ENCODE measurements at regions not wholly inside any gene's neighbourhood (a gene's known extent, or its start where the extent isn't known, plus 50 kb on each side); places are given as distances from the start of the nearest gene placed in this dataset.

GRCh38 chr1:177847843-177848242, 122.0 kb downstream of the SEC16B start:
- peak in 1 of 2 donors; percentile 49 for DNase-seq (ENCODE audit: low read depth in 2 of 2)

DNA sequence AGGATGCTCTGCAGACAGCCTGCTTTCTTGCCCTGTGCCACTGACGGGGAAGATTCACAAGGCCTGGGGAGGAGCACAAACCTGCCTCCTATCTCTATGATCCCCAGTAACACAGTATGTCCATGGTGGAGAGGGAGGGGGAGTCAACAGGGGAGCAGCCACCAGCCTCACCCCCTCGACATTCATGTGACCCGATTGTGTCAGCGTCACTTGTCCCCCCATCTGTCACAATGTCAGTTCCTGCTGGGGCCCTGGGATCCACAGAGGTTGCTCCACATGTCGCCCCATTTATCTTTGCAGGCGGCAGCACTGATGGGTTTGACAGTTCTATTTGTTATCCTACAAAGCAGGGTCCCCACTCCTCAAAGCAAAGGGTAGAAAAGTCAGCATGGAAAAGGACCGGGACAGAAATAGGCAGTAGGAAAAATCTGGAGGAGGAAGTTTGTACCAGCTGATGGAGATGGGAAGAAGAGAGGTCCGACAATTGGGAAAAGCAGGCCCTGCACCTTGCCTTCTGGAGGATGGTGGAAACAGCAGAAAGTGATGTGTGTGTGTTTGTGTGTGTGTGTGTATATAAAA, 130.9 kb downstream of the SEC16B start:
- no peak for DNase-seq (ENCODE audit: low read depth in 2 of 2)

- DNase-seq (ENCODE audit: low read depth in 2 of 2): no peak
Observed at GRCh38 chr1:177833631-177834030, 136.2 kb downstream of the SEC16B start.

DNA sequence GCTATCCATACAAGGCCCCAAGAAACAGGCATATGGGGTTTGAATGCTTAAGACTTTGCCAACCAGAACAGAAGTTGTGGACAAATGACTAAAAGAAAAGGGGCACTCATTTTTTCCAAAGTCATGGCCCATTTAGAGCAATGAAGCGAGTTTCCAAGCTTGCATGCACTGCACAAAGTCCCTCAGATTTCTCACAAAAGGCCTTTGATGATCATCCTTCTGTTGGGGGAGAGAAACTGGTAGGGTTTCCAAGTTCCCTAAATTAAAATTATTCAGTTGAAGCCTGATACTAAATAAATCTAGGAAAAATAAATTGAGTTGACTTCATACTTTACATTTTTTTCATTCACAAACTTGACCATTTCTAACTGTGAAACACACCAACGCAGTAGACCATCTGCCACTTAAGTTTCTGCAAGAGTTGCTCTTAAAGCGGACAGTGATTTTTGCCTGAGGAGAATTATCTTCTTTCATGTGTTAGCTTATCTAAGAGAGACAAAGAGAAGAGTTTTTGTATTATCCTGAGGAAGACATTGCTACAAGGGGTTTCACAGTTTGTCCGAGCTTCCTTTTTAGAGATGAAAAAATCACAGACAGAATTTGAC, 139.2 kb downstream of the SEC16B start:
- DNase-seq (ENCODE audit: low read depth in 2 of 2): no peak

DNA sequence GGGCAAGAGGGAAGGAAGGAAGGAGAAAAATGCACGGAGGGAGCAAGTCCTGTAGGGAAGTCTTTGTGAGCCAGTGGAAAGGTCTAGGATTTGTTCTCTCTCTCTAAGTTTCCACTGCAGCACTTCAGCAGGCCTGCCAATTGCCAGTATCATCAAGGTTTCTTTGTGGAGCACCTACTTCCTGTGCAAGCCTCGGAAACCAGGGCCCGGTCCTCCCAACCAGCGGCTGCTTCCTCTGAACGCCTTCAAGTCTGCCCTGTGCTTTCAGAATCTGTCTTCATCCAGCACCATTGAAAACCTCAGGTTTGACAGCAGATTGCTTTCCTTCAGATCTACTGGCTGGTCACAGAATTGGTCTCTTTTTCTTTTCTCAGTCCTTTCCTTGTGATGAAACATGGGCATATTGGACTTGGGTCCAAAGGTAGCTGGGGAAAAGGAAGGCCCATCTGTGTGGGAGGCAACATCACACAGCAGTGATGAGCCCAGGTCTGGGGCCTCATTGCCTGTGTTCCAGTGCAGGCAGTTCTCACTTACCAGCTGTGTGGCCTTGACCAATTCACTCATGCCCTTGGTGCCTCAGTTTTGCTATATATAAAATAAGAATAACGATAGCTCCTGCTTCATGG, 144.5 kb downstream of the SEC16B start:
- DNase-seq (ENCODE audit: low read depth in 2 of 2): no peak

DNA sequence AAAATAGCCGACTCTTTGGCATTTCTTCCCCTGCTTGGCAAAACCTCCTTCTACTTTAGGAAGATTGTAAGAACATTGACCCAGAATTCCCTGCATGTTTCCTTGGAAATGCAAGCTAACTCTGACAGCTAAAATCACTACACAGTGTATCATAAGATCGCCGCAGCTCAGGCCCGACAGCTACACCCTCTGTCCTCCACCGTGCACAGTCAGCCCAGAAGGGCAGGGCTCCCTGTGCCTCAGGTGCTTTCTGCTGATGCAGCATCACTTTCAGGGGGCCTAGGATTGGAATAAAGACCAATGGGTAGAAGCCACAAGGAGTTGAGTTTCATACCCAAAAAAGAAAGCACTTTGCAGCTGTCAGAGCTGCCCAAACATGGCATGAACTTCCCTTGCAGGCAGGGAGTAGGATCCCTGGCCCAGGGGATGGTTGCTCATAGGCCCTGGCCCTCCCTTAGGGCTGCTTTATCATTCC, 145.3 kb downstream of the SEC16B start:
- no peak for DNase-seq (ENCODE audit: low read depth in 2 of 2)

DNA sequence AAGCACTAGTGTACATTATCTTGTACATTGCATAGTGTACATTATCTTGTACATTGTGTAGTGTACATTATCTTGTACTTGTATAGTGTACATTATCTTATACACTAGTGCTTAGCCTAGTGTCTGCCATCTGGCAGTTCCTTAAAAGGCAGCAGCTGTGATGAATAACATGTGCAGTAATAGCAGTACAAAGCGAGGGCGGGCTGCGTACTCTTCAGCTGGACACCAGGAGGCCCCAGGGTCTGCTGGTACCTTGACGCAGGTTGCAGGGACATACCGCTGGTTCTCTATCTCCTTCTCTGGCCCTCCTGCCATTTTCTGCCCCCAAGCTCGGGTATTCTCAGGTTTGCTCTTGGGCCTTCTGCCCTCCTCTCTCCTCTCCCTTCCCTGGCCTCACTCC, 149.6 kb downstream of the SEC16B start:
- no peak for DNase-seq (ENCODE audit: low read depth in 2 of 2)

GRCh38 chr1:177817937-177818875, 151.7 kb downstream of the SEC16B start:
- no peak for DNase-seq (ENCODE audit: low read depth in 2 of 2)

DNA sequence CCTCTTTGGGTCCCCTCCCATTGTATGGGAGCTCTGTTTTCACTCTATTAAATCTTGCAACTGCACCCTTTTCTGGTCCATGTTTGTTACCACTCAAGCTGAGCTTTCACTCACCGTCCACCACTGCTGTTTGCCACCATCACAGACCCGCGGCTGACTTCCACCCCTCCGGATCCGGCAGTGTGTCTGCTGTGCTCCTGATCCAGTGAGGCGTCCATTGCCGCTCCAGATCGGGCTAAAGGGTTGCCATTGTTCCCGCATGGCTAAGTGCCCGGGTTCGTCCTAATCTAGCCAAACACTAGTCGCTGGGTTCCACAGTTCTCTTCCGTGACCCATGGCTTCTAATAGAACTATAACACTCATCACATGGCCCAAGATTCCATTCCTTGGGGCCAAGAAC, 157.2 kb downstream of the SEC16B start:
- no peak for DNase-seq (ENCODE audit: low read depth in 2 of 2)

DNA sequence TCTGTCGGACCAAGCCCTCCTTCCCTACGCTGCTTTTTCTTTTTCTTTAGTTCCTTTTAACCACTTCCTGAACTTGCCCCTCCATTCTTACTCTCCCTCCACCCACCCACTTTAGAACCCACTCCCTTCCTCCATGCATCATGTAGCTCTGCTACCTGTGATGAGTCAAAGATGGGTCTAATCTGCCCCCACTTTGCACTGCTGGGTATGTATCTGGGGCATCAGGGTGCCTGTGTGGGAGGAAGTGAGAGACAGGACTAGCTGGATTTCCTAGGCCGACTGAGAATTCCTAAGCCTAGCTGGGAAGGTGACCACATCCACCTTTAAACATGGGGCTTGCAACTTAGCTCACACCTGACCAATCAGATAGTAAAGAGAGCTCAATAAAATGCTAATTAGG, 157.7 kb downstream of the SEC16B start:
- no peak for DNase-seq (ENCODE audit: low read depth in 2 of 2)

DNA sequence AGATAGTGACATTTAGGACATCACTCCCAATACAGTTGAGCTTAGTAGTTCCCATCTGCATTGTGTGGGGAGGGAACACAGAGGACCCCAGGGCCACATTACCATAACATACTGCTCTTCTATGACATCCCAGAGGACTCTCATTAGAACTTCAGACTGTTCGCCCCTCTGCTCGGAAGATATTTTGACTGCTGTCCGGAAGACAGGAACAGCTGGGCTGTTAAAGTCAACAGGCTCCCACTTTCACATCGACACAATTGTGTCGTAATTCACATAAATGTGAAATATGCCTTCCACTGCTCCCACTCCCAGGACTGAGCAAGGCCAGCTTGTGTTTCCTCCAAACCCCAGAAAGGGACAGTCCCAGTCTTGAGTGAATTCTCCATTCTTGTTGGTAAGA, 158.4 kb downstream of the SEC16B start:
- DNase-seq (ENCODE audit: low read depth in 2 of 2): no peak

GRCh38 chr1:177809819-177810218, 160.0 kb downstream of the SEC16B start:
- DNase-seq (ENCODE audit: low read depth in 2 of 2): peak in 1 of 2 donors; percentile 44

DNA sequence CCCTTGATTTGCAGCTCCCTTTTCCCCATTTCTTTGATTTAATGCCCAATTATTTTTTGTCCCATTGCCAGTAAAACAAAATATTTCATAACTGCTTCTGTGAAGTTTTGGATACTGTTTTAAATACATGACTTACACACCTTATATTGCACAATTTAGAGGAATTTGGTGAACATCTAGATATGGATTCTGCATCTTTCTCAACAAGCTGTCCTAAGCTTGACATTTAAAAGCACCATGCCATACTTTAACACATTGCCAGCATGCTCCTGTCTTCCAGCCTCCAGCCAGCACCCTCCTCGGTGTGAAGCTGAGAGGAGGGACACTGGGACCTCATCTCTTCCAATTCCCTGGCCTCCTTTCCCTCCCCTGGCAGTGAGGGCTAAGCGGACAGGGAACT, 167.6 kb downstream of the SEC16B start:
- no peak for DNase-seq (ENCODE audit: low read depth in 2 of 2)

- DNase-seq (ENCODE audit: low read depth in 2 of 2): no peak
Observed at GRCh38 chr1:177801790-177802189, 168.1 kb downstream of the SEC16B start.

- no peak for DNase-seq (ENCODE audit: low read depth in 2 of 2)
Observed at GRCh38 chr1:177800400-177801088, 169.3 kb downstream of the SEC16B start.

DNA sequence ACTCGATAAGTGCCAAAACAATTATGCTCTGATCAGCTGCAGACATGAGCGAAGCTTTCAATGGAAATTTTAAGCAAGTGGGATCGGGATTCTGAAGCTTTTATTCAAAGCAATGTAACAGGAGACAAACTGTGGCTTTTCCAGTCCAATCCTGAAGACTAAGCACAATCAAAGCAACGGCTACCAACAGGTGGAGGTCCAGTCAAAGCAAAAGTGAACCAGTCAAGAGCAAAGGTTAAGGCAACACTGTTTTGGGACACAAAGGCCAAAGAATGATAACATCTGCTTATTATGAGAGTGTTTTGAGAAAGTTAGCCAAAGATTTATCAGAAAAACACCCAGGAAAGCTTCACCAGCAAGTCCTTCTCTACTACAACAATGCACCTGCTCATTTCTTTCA, 170.1 kb downstream of the SEC16B start:
- DNase-seq (ENCODE audit: low read depth in 2 of 2): no peak

- DNase-seq (ENCODE audit: low read depth in 2 of 2): no peak
Observed at GRCh38 chr1:177798614-177799013, 171.2 kb downstream of the SEC16B start.

DNA sequence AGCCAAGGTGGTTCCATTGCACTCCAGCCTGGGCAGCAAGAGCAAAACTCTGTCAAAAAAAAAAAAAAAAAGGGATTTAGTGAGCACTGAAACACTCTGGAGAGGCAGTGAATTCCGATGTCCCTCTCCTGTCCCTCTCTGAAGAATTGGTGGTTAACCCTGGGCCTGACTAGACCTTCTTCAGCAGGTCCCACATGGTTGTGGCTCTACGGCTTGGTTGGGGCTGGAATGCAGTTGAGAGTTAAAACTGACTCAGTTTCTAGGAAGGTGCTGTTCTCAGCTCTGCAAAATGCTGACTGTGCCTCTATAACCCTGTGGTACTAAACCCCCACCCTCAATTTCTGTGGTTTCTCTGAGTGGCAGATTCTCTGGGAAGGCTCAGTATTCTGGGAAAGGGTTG, 173.3 kb downstream of the SEC16B start:
- DNase-seq (ENCODE audit: low read depth in 2 of 2): no peak

- no peak for DNase-seq (ENCODE audit: low read depth in 2 of 2)
Observed at GRCh38 chr1:177794376-177794991, 175.4 kb downstream of the SEC16B start.

DNA sequence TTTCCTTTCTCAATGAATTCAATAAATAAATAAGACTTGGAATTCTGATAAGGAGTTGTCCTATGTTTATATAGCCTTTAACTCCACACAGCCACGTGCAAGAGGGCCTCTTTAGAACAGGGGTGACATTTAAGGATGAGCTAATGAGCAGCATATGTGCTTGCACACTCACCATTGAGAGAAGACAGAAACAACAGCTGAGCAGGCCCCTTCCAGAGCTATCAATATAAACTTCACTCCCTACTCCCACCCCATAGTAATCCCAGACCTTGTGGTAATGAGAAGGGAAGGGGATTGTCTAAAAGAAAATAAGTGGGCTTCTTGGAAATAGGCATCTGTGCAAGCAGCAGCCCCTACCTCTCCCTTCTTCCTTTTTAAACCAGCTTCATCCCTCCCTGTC, 176.0 kb downstream of the SEC16B start:
- no peak for DNase-seq (ENCODE audit: low read depth in 2 of 2)

DNA sequence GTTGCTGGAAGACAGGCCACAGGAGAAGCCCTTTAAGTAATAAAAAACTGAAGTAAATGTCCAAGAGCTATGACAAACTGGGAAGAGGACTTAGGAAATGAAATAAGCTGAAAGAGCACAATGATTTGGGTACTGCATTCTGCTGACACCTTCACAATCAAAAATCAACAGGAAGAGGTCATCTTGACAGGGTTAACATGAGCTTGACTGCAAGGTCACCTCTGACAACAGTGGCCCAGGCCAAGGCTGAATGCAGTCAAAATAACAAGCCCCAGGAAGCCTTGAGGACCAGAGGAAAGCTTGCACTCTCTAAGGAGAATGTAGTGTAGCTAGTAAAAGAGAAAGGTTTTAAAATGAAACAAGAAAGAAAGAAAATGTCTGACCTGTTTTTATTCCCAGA, 179.3 kb downstream of the SEC16B start:
- no peak for DNase-seq (ENCODE audit: low read depth in 2 of 2)

All from lung microvascular endothelial cell (primary cell).